Spleen (tissue), 11 donors: ENCODE measurements at regions not wholly inside any gene's neighbourhood (a gene's known extent, or its start where the extent isn't known, plus 50 kb on each side); places are given as distances from the start of the nearest gene placed in this dataset.

ENCODE experiments used
- DNase-seq: peaks from one replicate; pipeline ENCODE4 v3.0.0-alpha.2; 2020
- H3K27ac ChIP-seq, 8 donors: fragments of 200-600 bp; sonication (generic) in 7 of 8; 1 replicate in 4 of 8; 2 replicates in 4 of 8; pipeline versions ENCODE4 v1.5.0 to v1.8.0; 2016 to 2021; ENCODE audit warnings: inconsistent platforms in 4 of 8, mild to moderate bottlenecking in 4 of 8, moderate library complexity in 1 of 8
- H3K27me3 ChIP-seq, 7 donors: fragments of 200-600 bp; sonication (generic) in 6 of 7; replicated peaks in 1 of 7; 1 replicate in 4 of 7; 2 replicates in 3 of 7; pipeline versions ENCODE4 v1.5.0 to v1.8.0; 2016 to 2021; ENCODE audit warnings: inconsistent platforms in 3 of 7, mild to moderate bottlenecking in 1 of 7
- H3K36me3 ChIP-seq, 6 donors: fragments of 200-600 bp; sonication (generic) in 5 of 6; 1 replicate in 4 of 6; 2 replicates in 2 of 6; pipeline versions ENCODE4 v1.5.0 to v1.8.0; 2016 to 2021; ENCODE audit warnings: inconsistent platforms in 2 of 6
- H3K4me1 ChIP-seq, 6 donors: fragments of 200-600 bp; sonication (generic) in 5 of 6; 1 replicate in 3 of 6; 2 replicates in 3 of 6; pipeline versions ENCODE4 v1.5.0 to v1.8.0; 2016 to 2021; ENCODE audit warnings: inconsistent platforms in 3 of 6
- H3K4me3 ChIP-seq, 8 donors: fragments of 200-600 bp; sonication (generic) in 7 of 8; 1 replicate in 4 of 8; 2 replicates in 4 of 8; pipeline versions ENCODE4 v1.5.0 to v1.8.0; 2016 to 2021; ENCODE audit warnings: inconsistent platforms in 4 of 8, mild to moderate bottlenecking in 4 of 8, moderate library complexity in 2 of 8
- H3K9me3 ChIP-seq, 8 donors: fragments of 200-600 bp; sonication (generic) in 7 of 8; 1 replicate in 4 of 8; 2 replicates in 4 of 8; pipeline versions ENCODE4 v1.5.0 to v1.8.0; 2016 to 2021; ENCODE audit warnings: inconsistent platforms in 4 of 8
- CTCF ChIP-seq, 11 experiments: fragments of 200-600 bp in 7 of 11; fragments of 450-650 bp in 4 of 11; sonication (generic) in 4 of 11; IDR thresholded peaks in 8 of 11; conservative IDR thresholded peaks in 3 of 11; 1 replicate in 7 of 11; 2 replicates in 4 of 11; pipeline versions ENCODE4 v1.4.0 to v1.8.0; 2016 to 2021; ENCODE audit warnings: antibody characterized with exemption in 11 of 11, inconsistent platforms in 4 of 11, mild to moderate bottlenecking in 1 of 11
- POLR2A ChIP-seq, 3 donors: fragments of 450-650 bp; IDR thresholded peaks; one replicate each; pipeline ENCODE4 v1.5.1; 2017; ENCODE audit warnings: antibody characterized with exemption in 3 of 3, mild to moderate bottlenecking in 1 of 3
- POLR2AphosphoS5 ChIP-seq, 3 donors: sonication (generic); formaldehyde crosslinking; IDR thresholded peaks; one replicate each; pipeline ENCODE4 v1.5.1; 2017; ENCODE audit warnings: antibody characterized with exemption in 3 of 3
- WGBS, 5 donors: extraction: QIAGEN DNeasy Blood & Tissue Kit in 3 of 5; methylation state at CpG; one replicate each; pipeline versions ENCODE4 v1.1.5 to v1.1.7; 2013 to 2018; 5-methylcytosine and 5-hydroxymethylcytosine counted together
- intact Hi-C: fragments of 100-400 bp; cut with DNase I; formaldehyde crosslinking; loops from one replicate; pipeline ENCODE4 v1.15.0; 2023; ENCODE audit warnings: low total_unique reads
- donor health status: healthy with polysubstance abuse.
- donor health status: DM: no; HTN: no; CAD: no; lungs with moderate emphysema.
- donor health status: DM: no; HTN: no; CAD: no.
- donor health status: Bipolar disorder and iron deficiency.
- donor health status: healthy.
- donor health status: DM: no; HTN: no; CAD: no.
- donor health status: DM: yes; HTN: yes; CAD: no.

GRCh38 chr16:51048544-51048943 lies 102.5 kb downstream of the SALL1 start:
- TF ChIP-seq POLR2A (IDR thresholded peaks at IDR 0.05) (no peak), CTCF (IDR thresholded peaks at IDR 0.05 in 8 of 11, conservative IDR thresholded peaks at IDR 0.05 in 3 of 11) (no peak), POLR2AphosphoS5 (IDR thresholded peaks at IDR 0.05) (no peak)
- peaks cover 0 to 5% (median 0%) of the 10 kb centered on the region in 7 donors for H3K27me3 ChIP-seq
- H3K27ac ChIP-seq, result no peak overlapping the region
- intact Hi-C loops, result no loop called here
- WGBS, 5 donors, result 40 to 63% (median 47%) methylated on average over 3 of the region's 3 CpGs
- no peaks in the 10 kb centered on the region for H3K4me1 ChIP-seq
- no peak for DNase-seq
- no peaks in the 10 kb centered on the region for H3K9me3 ChIP-seq
- H3K36me3 ChIP-seq, result no peaks in the 10 kb centered on the region
- no peak overlapping the region for H3K4me3 ChIP-seq

- WGBS, 5 donors, result 68 to 83% (median 74%) methylated on average over 5 of the region's 5 CpGs
- H3K36me3 ChIP-seq, result no peaks in the 10 kb centered on the region
- no peaks in the 10 kb centered on the region for H3K4me1 ChIP-seq
- DNase-seq, result no peak
- intact Hi-C loops, result no loop called here
- peaks cover 0 to 5% (median 0%) of the 10 kb centered on the region in 7 donors for H3K27me3 ChIP-seq
- H3K9me3 ChIP-seq, result no peaks in the 10 kb centered on the region
- H3K27ac ChIP-seq, result no peak overlapping the region
- no peak overlapping the region for H3K4me3 ChIP-seq
- TF ChIP-seq CTCF (IDR thresholded peaks at IDR 0.05 in 8 of 11, conservative IDR thresholded peaks at IDR 0.05 in 3 of 11) (no peak), POLR2AphosphoS5 (IDR thresholded peaks at IDR 0.05) (no peak)
These were observed 105.3 kb downstream of the SALL1 start for GRCh38 chr16:51045794-51046193.

GRCh38 chr16:51045186-51045585 lies 105.9 kb downstream of the SALL1 start:
- Histone ChIP-seq H3K27me3 (peaks cover 0 to 5% (median 0%) of the 10 kb centered on the region in 7 donors), H3K27ac (no peak overlapping the region), H3K36me3 (no peaks in the 10 kb centered on the region), H3K4me1 (no peaks in the 10 kb centered on the region), H3K4me3 (no peak overlapping the region), H3K9me3 (no peaks in the 10 kb centered on the region)
- no peak for DNase-seq
- TF ChIP-seq CTCF (IDR thresholded peaks at IDR 0.05 in 8 of 11, conservative IDR thresholded peaks at IDR 0.05 in 3 of 11) (no peak), POLR2AphosphoS5 (IDR thresholded peaks at IDR 0.05) (no peak), POLR2A (IDR thresholded peaks at IDR 0.05) (no peak)
- intact Hi-C loops, result no loop called here
- WGBS, 5 donors, result 57 to 67% (median 64%) methylated on average over 3 of the region's 3 CpGs

GRCh38 chr16:51041546-51041945 lies 109.5 kb downstream of the SALL1 start:
- H3K9me3 ChIP-seq, result no peaks in the 10 kb centered on the region
- 68 to 87% (median 77%) methylated on average over 6 of the region's 6 CpGs for WGBS, 5 donors
- intact Hi-C loops, result no loop called here
- H3K27me3 ChIP-seq, result peaks cover 0 to 10% (median 0%) of the 10 kb centered on the region in 7 donors
- DNase-seq, result no peak
- no peak overlapping the region for H3K27ac ChIP-seq
- H3K4me1 ChIP-seq, result no peaks in the 10 kb centered on the region
- H3K36me3 ChIP-seq, result no peaks in the 10 kb centered on the region
- TF ChIP-seq POLR2A (IDR thresholded peaks at IDR 0.05) (no peak), POLR2AphosphoS5 (IDR thresholded peaks at IDR 0.05) (no peak), CTCF (IDR thresholded peaks at IDR 0.05 in 8 of 11, conservative IDR thresholded peaks at IDR 0.05 in 3 of 11) (no peak)
- H3K4me3 ChIP-seq, result no peak overlapping the region
